ENCODE measurements at regions not wholly inside any gene's neighbourhood (a gene's known extent, or its start where the extent isn't known, plus 50 kb on each side); places are given as distances from the start of the nearest gene placed in this dataset.
A peak's percentile ranks its signal among the peaks of the same experiment; 100 is the strongest.
"Not testable (repeated sequence)": the region's sequence is repeated elsewhere in the genome, so short reads cannot be mapped to it uniquely, and the experiment has no call there.

GRCh38 chr15:67945951-67946700 lies 106.3 kb upstream of the RNU6-1 start:
- DNase-seq, result peak; percentile 97

GRCh38 chr15:67946701-67947100 lies 106.9 kb upstream of the RNU6-1 start:
- no peak for DNase-seq

GRCh38 chr15:67947254-67948039 lies 106.7 kb upstream of the PIAS1 start:
- DNase-seq, result peak; percentile 34

- no peak for DNase-seq
Observed at GRCh38 chr15:67948215-67948614, 105.9 kb upstream of the PIAS1 start.

- not testable (repeated sequence) for DNase-seq
Observed at GRCh38 chr15:67951187-67951586, 102.9 kb upstream of the PIAS1 start.

GRCh38 chr15:67953299-67953698 lies 100.8 kb upstream of the PIAS1 start:
- no peak for DNase-seq

GRCh38 chr15:67955252-67955651 lies 98.9 kb upstream of the PIAS1 start:
- DNase-seq, result no peak

- DNase-seq, result no peak
Observed at GRCh38 chr15:67957435-67958132, 96.5 kb upstream of the PIAS1 start.

GRCh38 chr15:67967871-67968431 lies 86.2 kb upstream of the PIAS1 start:
- peak; percentile 91 for DNase-seq

GRCh38 chr15:67968564-67968963 lies 85.6 kb upstream of the PIAS1 start:
- no peak for DNase-seq

GRCh38 chr15:67968966-67969365 lies 85.1 kb upstream of the PIAS1 start:
- DNase-seq, result no peak

GRCh38 chr15:67969892-67970291 lies 84.2 kb upstream of the PIAS1 start:
- no peak for DNase-seq

- no peak for DNase-seq
Observed at GRCh38 chr15:67972377-67972776, 81.7 kb upstream of the PIAS1 start.

- DNase-seq, result no peak
Observed at GRCh38 chr15:67973846-67974245, 80.3 kb upstream of the PIAS1 start.

- no peak for DNase-seq
Observed at GRCh38 chr15:67976506-67977073, 77.5 kb upstream of the PIAS1 start.

GRCh38 chr15:67977414-67978089 lies 76.6 kb upstream of the PIAS1 start:
- no peak for DNase-seq

GRCh38 chr15:67979281-67979680 lies 74.8 kb upstream of the PIAS1 start:
- peak; percentile 7 for DNase-seq

- peak; percentile 18 for DNase-seq
Observed at GRCh38 chr15:67980171-67980570, 73.9 kb upstream of the PIAS1 start.

GRCh38 chr15:67980773-67981685 lies 73.1 kb upstream of the PIAS1 start:
- peak; percentile 10 for DNase-seq

- peak; percentile 11 for DNase-seq
Observed at GRCh38 chr15:67981848-67982247, 72.3 kb upstream of the PIAS1 start.

- DNase-seq, result no peak
Observed at GRCh38 chr15:67991706-67992105, 62.4 kb upstream of the PIAS1 start.

Measured in islet precursor cell (in vitro differentiated cells).